ENCODE measurements at regions not wholly inside any gene's neighbourhood (a gene's known extent, or its start where the extent isn't known, plus 50 kb on each side); places are given as distances from the start of the nearest gene placed in this dataset.
"Not testable (repeated sequence)": the region's sequence is repeated elsewhere in the genome, so short reads cannot be mapped to it uniquely, and the experiment has no call there.

GRCh38 chr10:93127642-93128215 lies 54.0 kb downstream of the CYP26A1 start:
- DNase-seq: not testable (repeated sequence)

- no peak for DNase-seq
These were observed 58.3 kb downstream of the CYP26A1 start for GRCh38 chr10:93131986-93132385.

GRCh38 chr10:93138113-93138870 lies 64.6 kb downstream of the CYP26A1 start:
- DNase-seq: no peak

GRCh38 chr10:93139059-93139655 lies 65.5 kb downstream of the CYP26A1 start:
- no peak for DNase-seq

GRCh38 chr10:93142534-93142933 lies 68.8 kb downstream of the CYP26A1 start:
- no peak for DNase-seq

- DNase-seq: no peak
These were observed 69.6 kb downstream of the CYP26A1 start for GRCh38 chr10:93143281-93143680.

GRCh38 chr10:93146336-93146735 lies 72.6 kb downstream of the CYP26A1 start:
- DNase-seq: no peak

GRCh38 chr10:93147281-93147680 lies 73.6 kb downstream of the CYP26A1 start:
- DNase-seq: no peak

GRCh38 chr10:93148476-93148875 lies 74.8 kb downstream of the CYP26A1 start:
- DNase-seq: no peak

GRCh38 chr10:93149761-93150160 lies 76.1 kb downstream of the CYP26A1 start:
- DNase-seq: no peak

- peak; percentile 5 for DNase-seq
These were observed 76.6 kb downstream of the CYP26A1 start for GRCh38 chr10:93150289-93150688.

GRCh38 chr10:93150990-93151547 lies 77.4 kb downstream of the CYP26A1 start:
- no peak for DNase-seq

- no peak for DNase-seq
These were observed 78.4 kb downstream of the CYP26A1 start for GRCh38 chr10:93152136-93152535.

- DNase-seq: no peak
These were observed 80.8 kb downstream of the CYP26A1 start for GRCh38 chr10:93154531-93154930.

GRCh38 chr10:93160140-93160539 lies 86.4 kb downstream of the CYP26A1 start:
- DNase-seq: no peak

GRCh38 chr10:93160829-93161228 lies 87.1 kb downstream of the CYP26A1 start:
- DNase-seq: no peak

- DNase-seq: no peak
These were observed 91.7 kb downstream of the CYP26A1 start for GRCh38 chr10:93165367-93165766.

GRCh38 chr10:93166134-93166533 lies 92.4 kb downstream of the CYP26A1 start:
- DNase-seq: no peak

GRCh38 chr10:93171837-93172236 lies 98.1 kb downstream of the CYP26A1 start:
- no peak for DNase-seq

GRCh38 chr10:93173967-93174845 lies 100.5 kb downstream of the CYP26A1 start:
- DNase-seq: no peak

- no peak for DNase-seq
These were observed 101.8 kb downstream of the CYP26A1 start for GRCh38 chr10:93175490-93175889.

GRCh38 chr10:93177511-93177910 lies 103.8 kb downstream of the CYP26A1 start:
- no peak for DNase-seq

- DNase-seq: no peak
These were observed 104.5 kb downstream of the CYP26A1 start for GRCh38 chr10:93178226-93178625.
